Neural progenitor cell (in vitro differentiated cells): ENCODE measurements at regions not wholly inside any gene's neighbourhood (a gene's known extent, or its start where the extent isn't known, plus 50 kb on each side); places are given as distances from the start of the nearest gene placed in this dataset.

ENCODE experiments used
- EZH2 ChIP-seq: fragments of 200-600 bp; sonication (generic); IDR thresholded peaks from 2 replicates; pipeline ENCODE4 v1.6.1; 2017; ENCODE audit warnings: antibody characterized with exemption, mild to moderate bottlenecking, moderate library complexity
- EZH2phosphoT487 ChIP-seq: fragments of 200-600 bp; sonication (generic); IDR thresholded peaks from 2 replicates; pipeline ENCODE4 v1.6.1; 2017; ENCODE audit warnings: antibody characterized with exemption
- TF ChIP-seq, protein P1 (sequence below): fragments of 200-600 bp; sonication (generic); IDR thresholded peaks from 2 replicates; pipeline ENCODE4 v1.5.1; 2017; ENCODE audit warnings: antibody characterized with exemption, mild to moderate bottlenecking

GRCh38 chr6:164023535-164023934 is 609.0 kb downstream of the QKI start:
- TF ChIP-seq EZH2 (no peak), EZH2phosphoT487 (no peak)
- TF ChIP-seq, protein P1, sequence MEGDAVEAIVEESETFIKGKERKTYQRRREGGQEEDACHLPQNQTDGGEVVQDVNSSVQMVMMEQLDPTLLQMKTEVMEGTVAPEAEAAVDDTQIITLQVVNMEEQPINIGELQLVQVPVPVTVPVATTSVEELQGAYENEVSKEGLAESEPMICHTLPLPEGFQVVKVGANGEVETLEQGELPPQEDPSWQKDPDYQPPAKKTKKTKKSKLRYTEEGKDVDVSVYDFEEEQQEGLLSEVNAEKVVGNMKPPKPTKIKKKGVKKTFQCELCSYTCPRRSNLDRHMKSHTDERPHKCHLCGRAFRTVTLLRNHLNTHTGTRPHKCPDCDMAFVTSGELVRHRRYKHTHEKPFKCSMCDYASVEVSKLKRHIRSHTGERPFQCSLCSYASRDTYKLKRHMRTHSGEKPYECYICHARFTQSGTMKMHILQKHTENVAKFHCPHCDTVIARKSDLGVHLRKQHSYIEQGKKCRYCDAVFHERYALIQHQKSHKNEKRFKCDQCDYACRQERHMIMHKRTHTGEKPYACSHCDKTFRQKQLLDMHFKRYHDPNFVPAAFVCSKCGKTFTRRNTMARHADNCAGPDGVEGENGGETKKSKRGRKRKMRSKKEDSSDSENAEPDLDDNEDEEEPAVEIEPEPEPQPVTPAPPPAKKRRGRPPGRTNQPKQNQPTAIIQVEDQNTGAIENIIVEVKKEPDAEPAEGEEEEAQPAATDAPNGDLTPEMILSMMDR: no peak
